Effector CD8-positive, alpha-beta T cell (primary cell): ENCODE measurements at regions not wholly inside any gene's neighbourhood (a gene's known extent, or its start where the extent isn't known, plus 50 kb on each side); places are given as distances from the start of the nearest gene placed in this dataset.

Experiments
- DNase-seq: peaks from one replicate; lab custom pipeline; 2025; lab: John Stamatoyannopoulos, UW

GRCh38 chr2:238654479-238655197 is 193.2 kb upstream of the TWIST2 start:
- no peak for DNase-seq

- DNase-seq = no peak
Measured at GRCh38 chr2:238655198-238655860, 192.6 kb upstream of the TWIST2 start.

- no peak for DNase-seq
Measured at GRCh38 chr2:238655974-238656722, 191.7 kb upstream of the TWIST2 start.

- no peak for DNase-seq
Measured at GRCh38 chr2:238657132-238658053, 190.5 kb upstream of the TWIST2 start.

GRCh38 chr2:238658054-238658407 is 189.9 kb upstream of the TWIST2 start:
- no peak for DNase-seq

- no peak for DNase-seq
Measured at GRCh38 chr2:238658820-238659219, 189.1 kb upstream of the TWIST2 start.

- DNase-seq = no peak
Measured at GRCh38 chr2:238659231-238659630, 188.7 kb upstream of the TWIST2 start.

GRCh38 chr2:238663586-238663985 is 184.3 kb upstream of the TWIST2 start:
- no peak for DNase-seq

- DNase-seq = no peak
Measured at GRCh38 chr2:238665919-238666318, 182.0 kb upstream of the TWIST2 start.

- no peak for DNase-seq
Measured at GRCh38 chr2:238666543-238666942, 181.3 kb upstream of the TWIST2 start.

- DNase-seq = no peak
Measured at GRCh38 chr2:238667008-238667407, 180.9 kb upstream of the TWIST2 start.

GRCh38 chr2:238667639-238668038 is 180.2 kb upstream of the TWIST2 start:
- DNase-seq = no peak

GRCh38 chr2:238668426-238668825 is 179.5 kb upstream of the TWIST2 start:
- no peak for DNase-seq

GRCh38 chr2:238669046-238669445 is 178.8 kb upstream of the TWIST2 start:
- DNase-seq = no peak

GRCh38 chr2:238669581-238670080 is 178.3 kb upstream of the TWIST2 start:
- DNase-seq = no peak

GRCh38 chr2:238670111-238670585 is 177.7 kb upstream of the TWIST2 start:
- no peak for DNase-seq

- DNase-seq = no peak
Measured at GRCh38 chr2:238682536-238682935, 165.3 kb upstream of the TWIST2 start.

- DNase-seq = no peak
Measured at GRCh38 chr2:238684362-238685326, 163.2 kb upstream of the TWIST2 start.

GRCh38 chr2:238685327-238685709 is 162.6 kb upstream of the TWIST2 start:
- no peak for DNase-seq

GRCh38 chr2:238685713-238686112 is 162.2 kb upstream of the TWIST2 start:
- DNase-seq = no peak
